Colon (tissue), 2 donors: ENCODE measurements at regions not wholly inside any gene's neighbourhood (a gene's known extent, or its start where the extent isn't known, plus 50 kb on each side); places are given as distances from the start of the nearest gene placed in this dataset.

Experiments used
- FAIRE-seq: peaks from 2 replicates; lab custom pipeline; 2012; peaks lifted over from hg19 to GRCh38; lab: Jason Lieb, UNC
- donor health status: control.
- donor health status: control.

- FAIRE-seq = no peak
Measured at GRCh38 chr9:105023788-105024187, 95.8 kb upstream of the ABCA1 start.

- no peak for FAIRE-seq
Measured at GRCh38 chr9:105024529-105024928, 96.6 kb upstream of the ABCA1 start.

GRCh38 chr9:105026451-105026850 is 98.5 kb upstream of the ABCA1 start:
- no peak for FAIRE-seq

DNA sequence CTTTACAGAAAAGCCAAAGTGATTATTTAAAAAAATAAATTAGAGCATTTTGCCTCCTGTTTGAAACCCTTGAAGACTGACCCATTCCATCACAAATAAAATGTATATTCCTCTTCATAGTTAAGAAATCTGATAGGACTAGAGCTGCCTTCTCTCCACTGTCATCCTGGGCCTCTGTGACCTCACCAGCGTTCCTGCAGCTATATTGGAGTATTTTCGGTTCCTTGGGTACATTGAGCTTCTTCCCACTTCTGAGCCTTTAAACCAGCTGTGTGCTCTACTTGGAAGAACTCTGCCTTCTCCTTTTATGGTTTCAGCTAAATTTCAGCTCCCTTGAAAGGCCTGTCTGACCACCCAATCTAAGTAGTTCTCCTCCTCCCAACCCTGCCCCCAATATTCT is 99.1 kb upstream of the ABCA1 start:
- FAIRE-seq = no peak

- no peak for FAIRE-seq
Measured at GRCh38 chr9:105030285-105030684, 102.3 kb upstream of the ABCA1 start.

DNA sequence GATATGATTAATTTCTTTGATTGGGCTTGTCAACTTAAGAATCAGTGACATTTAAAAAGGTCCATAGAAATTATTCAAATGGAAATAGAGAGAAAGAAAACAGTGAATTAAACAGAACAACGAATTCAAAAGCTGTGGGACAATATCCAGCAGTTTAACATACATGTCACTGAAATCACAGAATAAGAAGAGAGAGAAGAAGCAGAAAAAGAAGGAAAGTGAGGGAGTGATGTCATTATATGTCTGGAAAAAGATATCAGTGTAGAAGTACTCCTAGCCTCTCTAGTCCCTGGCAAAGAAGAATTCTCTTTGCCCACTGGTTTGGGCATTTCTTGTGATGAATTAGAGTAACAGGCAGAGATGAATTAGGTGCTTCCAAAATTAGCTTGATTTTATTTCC is 109.2 kb upstream of the ABCA1 start:
- no peak for FAIRE-seq

GRCh38 chr9:105038051-105038450 is 110.1 kb upstream of the ABCA1 start:
- FAIRE-seq = no peak

DNA sequence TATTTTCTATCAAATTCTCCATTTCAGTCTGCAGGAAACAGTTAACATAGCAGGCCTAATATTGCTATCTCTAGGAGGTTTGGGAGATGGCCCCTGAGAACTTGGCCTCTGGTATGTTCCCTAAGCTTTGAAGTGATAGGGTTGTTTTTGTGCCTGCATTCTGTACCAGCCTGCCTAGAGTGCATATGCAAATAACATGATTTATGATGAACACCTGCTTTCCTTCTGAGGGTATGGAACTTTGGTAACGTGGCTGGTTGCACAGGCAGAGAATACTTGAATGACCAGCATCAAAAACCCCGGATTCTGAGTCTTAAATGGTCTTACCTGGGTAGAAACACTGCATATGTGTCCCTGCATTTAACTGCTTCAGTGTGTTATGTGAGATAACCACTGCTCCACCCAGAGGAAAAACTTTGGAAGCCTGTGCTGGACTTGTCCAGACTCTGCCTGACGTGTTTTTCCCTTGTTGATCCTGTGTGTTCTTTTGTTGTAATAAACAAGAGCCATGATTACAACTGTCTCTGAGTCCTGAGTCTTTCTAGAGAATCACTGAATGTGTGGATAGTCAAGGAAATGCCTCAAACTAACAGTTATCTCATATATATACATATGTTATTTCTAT is 111.3 kb upstream of the ABCA1 start:
- FAIRE-seq = no peak

GRCh38 chr9:105043370-105043936 is 115.5 kb upstream of the ABCA1 start:
- no peak for FAIRE-seq

- no peak for FAIRE-seq
Measured at GRCh38 chr9:105044518-105044917, 116.6 kb upstream of the ABCA1 start.

GRCh38 chr9:105046907-105047741 is 119.2 kb upstream of the ABCA1 start:
- no peak for FAIRE-seq

DNA sequence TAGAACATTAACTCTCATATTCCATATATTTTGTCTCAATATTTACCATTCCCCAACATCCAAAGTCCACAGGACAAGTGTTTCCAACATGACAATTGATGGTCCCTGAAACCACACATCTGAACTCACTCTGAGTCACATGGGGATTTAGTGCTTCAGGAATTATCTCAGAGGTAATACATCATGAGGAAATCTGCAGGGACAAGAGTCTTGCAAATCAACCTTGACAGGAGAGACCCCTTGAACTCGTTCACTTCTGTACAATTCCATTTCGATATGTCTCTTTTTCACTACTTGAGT is 119.7 kb upstream of the ABCA1 start:
- no peak for FAIRE-seq

- FAIRE-seq = no peak
Measured at GRCh38 chr9:105048331-105048730, 120.4 kb upstream of the ABCA1 start.

DNA sequence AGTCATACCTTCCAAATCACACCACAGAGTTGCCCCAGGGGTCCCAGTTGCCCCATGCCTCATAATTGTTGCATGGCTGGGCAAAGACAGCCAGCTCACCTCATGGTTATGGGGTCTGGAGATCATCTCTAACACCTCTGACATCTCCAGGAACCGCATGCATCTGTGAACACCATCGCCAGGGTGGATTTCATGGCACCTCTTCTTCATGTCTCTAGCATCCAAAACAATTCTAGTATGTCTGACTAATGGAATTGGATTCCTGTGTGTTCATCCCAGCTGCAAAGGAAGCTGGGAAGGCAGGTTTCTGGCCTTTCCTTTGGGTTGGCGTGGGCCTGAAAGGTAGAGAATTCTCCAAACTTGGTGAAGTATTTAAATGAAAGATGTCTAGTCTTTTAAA is 122.3 kb upstream of the ABCA1 start:
- FAIRE-seq = no peak

DNA sequence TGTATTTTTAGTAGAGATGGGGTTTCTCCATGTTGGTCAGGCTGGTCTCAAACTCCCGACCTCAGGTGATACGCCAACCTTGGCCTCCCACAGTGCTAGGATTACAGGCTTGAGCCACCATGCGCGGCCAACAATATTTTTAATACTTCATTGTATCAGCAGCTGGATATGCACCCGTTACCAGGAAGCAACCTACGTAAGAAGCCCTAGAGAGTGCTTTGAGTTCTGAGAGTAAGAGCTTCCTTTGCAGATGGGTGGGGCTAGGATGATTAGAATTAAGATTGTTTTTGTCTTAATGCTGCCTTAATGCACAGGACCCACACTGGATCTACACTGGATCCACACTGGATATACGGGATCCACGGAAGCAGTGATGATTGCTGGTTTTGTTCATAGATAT is 123.9 kb upstream of the ABCA1 start:
- no peak for FAIRE-seq

DNA sequence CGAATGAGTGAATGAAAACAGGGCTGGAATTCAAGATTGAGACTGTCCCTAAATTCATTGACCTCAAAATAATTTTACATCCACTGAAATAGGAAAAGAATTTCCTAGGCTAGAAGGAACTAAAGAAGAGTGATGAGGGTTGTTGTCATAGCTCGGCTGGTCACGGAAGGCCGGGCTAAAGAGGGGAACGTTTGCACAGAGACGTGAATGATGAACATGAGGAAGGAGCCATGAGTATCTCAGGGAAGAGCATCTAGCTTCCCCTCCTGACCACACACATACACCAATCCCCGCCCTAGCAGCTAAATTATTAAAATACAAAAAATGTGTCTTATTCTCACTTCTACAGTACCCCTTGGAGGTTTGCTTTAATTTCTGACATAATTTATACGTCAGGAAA is 124.4 kb upstream of the ABCA1 start:
- no peak for FAIRE-seq

- no peak for FAIRE-seq
Measured at GRCh38 chr9:105053209-105053652, 125.3 kb upstream of the ABCA1 start.

DNA sequence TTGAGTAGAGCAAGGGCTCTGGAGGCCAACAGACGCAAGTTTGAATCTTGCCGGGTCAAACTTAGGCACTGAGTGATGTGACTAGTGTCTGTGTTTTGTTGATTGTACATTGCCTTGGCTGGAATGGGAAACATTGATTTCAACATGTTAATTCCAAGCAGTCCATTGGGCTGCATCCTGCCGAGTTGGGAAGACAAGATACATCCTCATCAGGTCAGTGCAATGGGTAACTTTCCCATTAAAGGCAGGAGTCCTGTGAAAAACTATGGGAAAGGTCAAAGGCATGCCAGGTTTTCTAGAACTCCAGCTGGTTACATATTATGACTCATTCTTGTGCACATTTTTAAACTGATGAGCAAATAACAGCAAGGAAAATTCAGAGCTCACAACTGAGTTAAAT is 126.5 kb upstream of the ABCA1 start:
- no peak for FAIRE-seq

- no peak for FAIRE-seq
Measured at GRCh38 chr9:105055917-105056316, 128.0 kb upstream of the ABCA1 start.

DNA sequence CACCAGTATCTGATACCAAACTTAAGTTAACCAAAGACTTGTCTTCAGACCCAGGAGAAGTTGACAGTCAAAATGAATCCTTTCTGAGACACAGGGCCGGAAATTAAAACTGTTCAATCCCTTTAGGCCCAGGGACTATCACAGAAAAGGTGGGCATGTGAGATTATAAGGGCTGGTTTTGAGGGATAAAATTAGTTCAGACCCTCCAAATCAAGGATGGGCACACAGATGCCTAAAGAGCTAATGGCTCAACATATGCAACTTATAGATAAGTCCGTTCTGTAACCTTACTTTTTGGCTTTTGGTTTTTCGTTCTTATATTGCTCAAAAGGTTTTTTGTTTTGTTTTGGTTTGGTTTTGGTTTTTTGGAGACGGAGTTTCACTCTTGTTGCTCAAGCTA is 129.6 kb upstream of the ABCA1 start:
- FAIRE-seq = no peak

DNA sequence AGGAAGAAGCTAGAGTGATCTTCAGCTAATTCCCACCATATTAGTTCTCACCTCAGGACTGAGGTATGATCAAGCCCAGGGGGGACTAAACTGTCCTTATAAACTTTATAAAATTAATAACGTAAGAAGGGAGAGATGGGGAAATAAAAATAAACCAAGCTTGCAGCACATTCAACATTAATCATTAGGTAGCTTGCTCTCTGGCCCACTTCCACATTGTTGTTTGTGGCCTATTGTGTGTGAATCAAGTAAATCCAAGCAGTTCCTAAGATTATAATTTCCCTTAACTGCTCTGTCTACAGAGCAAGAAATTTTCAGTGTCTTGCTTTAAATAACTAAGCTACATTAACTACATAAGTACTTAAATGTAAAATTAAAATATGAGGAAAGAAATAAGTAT is 131.3 kb upstream of the ABCA1 start:
- FAIRE-seq = no peak

DNA sequence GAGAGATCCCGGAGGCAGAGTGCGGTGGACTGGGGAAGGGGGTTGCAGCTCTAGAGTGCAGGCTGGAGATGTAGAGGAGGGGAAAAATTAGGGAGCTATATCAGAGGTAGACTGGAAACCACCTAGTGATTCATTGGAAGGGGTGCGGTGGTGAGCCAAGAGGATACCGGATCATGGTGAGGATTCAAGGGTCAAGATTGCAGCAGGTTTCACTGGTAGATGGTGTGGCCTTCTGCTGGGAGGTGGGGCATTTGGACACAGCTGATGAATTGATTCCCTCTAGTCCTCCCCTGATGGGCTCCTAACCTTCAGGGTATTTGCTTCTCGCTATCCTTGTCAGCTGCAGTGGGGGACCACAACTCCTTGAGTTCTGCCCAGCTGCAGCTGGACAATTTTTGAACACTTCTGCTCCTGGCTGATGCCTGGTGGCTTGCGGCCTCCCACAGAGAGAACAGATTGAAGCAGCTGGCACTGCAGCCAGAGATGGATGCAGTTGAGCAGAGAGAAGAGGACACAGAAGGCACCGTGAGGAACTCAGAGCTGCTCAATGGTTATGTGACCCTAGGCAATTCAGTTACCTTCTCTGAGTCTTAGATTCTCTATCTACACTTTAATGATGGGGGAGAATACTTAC is 134.4 kb upstream of the ABCA1 start:
- no peak for FAIRE-seq
